ENCODE measurements at regions not wholly inside any gene's neighbourhood (a gene's known extent, or its start where the extent isn't known, plus 50 kb on each side); places are given as distances from the start of the nearest gene placed in this dataset.
A peak's percentile ranks its signal among the peaks of the same experiment; 100 is the strongest.

DNA sequence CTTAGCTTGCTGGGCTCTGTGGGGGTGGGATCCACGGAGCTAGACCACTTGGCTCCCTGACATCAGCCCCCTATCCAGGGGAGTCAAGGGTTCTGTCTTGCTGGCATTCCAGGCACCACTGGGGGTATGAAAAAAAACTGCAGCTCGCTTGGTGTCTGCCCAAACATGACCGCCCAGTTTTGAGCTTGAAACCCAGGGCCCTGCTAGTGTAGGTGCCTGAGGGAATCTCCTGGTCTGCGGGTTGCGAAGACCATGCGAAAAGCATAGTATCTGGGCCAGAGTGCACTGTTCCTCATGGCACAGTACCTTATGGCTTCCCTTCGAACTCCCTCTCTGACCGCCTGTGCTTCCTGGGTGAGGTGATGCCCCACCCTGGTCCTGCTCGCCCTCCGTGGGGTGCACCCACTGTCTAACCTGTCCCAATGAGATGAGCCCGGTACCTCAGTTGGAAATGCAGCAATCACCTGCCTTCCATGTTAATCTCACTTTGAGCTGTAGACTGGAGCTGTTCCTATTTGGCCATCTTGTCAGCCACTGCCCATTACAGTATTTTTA is 120.8 kb upstream of the TNFSF11 start:
- Histone ChIP-seq H3K18ac (ENCODE audit: extremely low read depth, low read length) (no peak overlapping the region), H3K14ac (ENCODE audit: insufficient read length) (no peak overlapping the region), H3K79me1 (ENCODE audit: low read depth, low read length) (no peaks in the 10 kb centered on the region), H4K5ac (ENCODE audit: insufficient read length, low read depth, low read length) (no peak overlapping the region), H2BK120ac (replicated peaks; ENCODE audit: low read depth, low read length) (no peak overlapping the region), H3K23ac (ENCODE audit: insufficient read length) (no peak overlapping the region), H4K8ac (ENCODE audit: extremely low read depth, insufficient read depth, low read length) (peak overlapping the region; percentile 65; the same call in 1 of the 2 replicates), H2BK12ac (ENCODE audit: low read depth, low read length) (no peak overlapping the region), H2BK20ac (ENCODE audit: low read length) (0 out of 2 replicates have a peak overlapping the region, but pooled peaks have one; percentile 55), H4K91ac (replicated peaks; ENCODE audit: insufficient read length, low read length) (no peak overlapping the region), H2AFZ (ENCODE audit: low read length) (no peak overlapping the region), H3K4me1 (replicated peaks in 1 of 4; ENCODE audit: control insufficient read depth in 3 of 4, insufficient read depth in 4 of 4, low read length in 3 of 4) (no peaks in the 10 kb centered on the region), H2AK5ac (ENCODE audit: low read depth, low read length) (no peak overlapping the region), H3K4me2 (ENCODE audit: insufficient read depth in 1 of 2, low read depth in 2 of 2, low read length in 2 of 2) (no peak overlapping the region), H2BK15ac (ENCODE audit: low read length) (no peak overlapping the region), H3K9me3 (ENCODE audit: insufficient read depth in 2 of 2, low read depth in 1 of 2, low read length in 1 of 2) (peaks cover 2 to 4% of the 10 kb centered on the region in 2 experiments; a peak in 1 of 4 replicates), H3K23me2 (ENCODE audit: low read depth, low read length) (no peaks in the 10 kb centered on the region), H3K4ac (replicated peaks; ENCODE audit: insufficient read length, low read depth, low read length) (no peak overlapping the region), H2BK5ac (ENCODE audit: low read depth, low read length) (no peak overlapping the region), H3K27me3 (replicated peaks in 1 of 4; ENCODE audit: control insufficient read depth in 3 of 4, extremely low read depth in 1 of 4, insufficient read depth in 3 of 4, low read length in 3 of 4) (no peaks in the 10 kb centered on the region), H3K27ac (ENCODE audit: low read depth, low read length) (no peak overlapping the region), H3K79me2 (ENCODE audit: control insufficient read depth in 1 of 2, insufficient read depth in 2 of 2, low read length in 2 of 2) (no peaks in the 10 kb centered on the region), H3K4me3 (ENCODE audit: extremely low read depth in 1 of 4, insufficient read depth in 2 of 4, low read depth in 3 of 4, low read length in 4 of 4) (no peak overlapping the region), H3K9ac (replicated peaks in 1 of 4; ENCODE audit: extremely low read depth in 1 of 4, low read depth in 3 of 4, low read length in 3 of 4) (no peak overlapping the region), H3K56ac (replicated peaks; ENCODE audit: insufficient read length, low read depth, low read length) (no peak overlapping the region), H3K36me3 (ENCODE audit: control insufficient read depth in 2 of 4, insufficient read depth in 4 of 4, low read length in 3 of 4) (no peaks in the 10 kb centered on the region), H4K20me1 (replicated peaks in 1 of 2; ENCODE audit: control insufficient read depth in 1 of 2, insufficient read depth in 2 of 2, low read length in 2 of 2) (no peaks in the 10 kb centered on the region)
- POLR2A ChIA-PET (ENCODE audit: partially characterized antibody) = no interaction called here
- WGBS, 2 experiments (ENCODE audit: extremely low coverage in 1 of 2, insufficient coverage in 1 of 2, insufficient read length in 1 of 2, insufficient replicate concordance in 2 of 2, low coverage in 1 of 2, low lambda C conversion rate in 2 of 2, missing lambda C conversion rate in 1 of 2) = 92% methylated on average over 11 of the region's 11 CpGs; no CpG with 5 or more reads in 1 of the 2 experiments
- no peak for DNase-seq (ENCODE audit: low read depth in 1 of 2, low spot score in 2 of 2)
- CTCF ChIA-PET (ENCODE audit: partially characterized antibody) = no interaction called here
- FAIRE-seq = no peak
- TF ChIP-seq SIRT6 (IDR thresholded peaks at IDR 0.05; ENCODE audit: low read length) = no peak
- no peak for TF ChIP-seq TAF7 (optimal IDR thresholded peaks at IDR 0.05; ENCODE audit: borderline replicate concordance, low read depth, low read length)
- no peak for TF ChIP-seq KDM1A (IDR thresholded peaks at IDR 0.05; ENCODE audit: borderline replicate concordance, low read length)
- no peak for TF ChIP-seq NRF1 (IDR thresholded peaks at IDR 0.05; ENCODE audit: low read depth, low read length)
- no peak for TF ChIP-seq EGR1 (IDR thresholded peaks at IDR 0.05; ENCODE audit: borderline replicate concordance, low read depth, low read length)
- TF ChIP-seq POLR2A (IDR thresholded peaks at IDR 0.05; ENCODE audit: control extremely low read depth in 1 of 2, low read depth in 2 of 2, low read length in 2 of 2) = no peak
- TF ChIP-seq MAFK (IDR thresholded peaks at IDR 0.05; ENCODE audit: low read depth, low read length) = no peak
- TF ChIP-seq, protein P1, sequence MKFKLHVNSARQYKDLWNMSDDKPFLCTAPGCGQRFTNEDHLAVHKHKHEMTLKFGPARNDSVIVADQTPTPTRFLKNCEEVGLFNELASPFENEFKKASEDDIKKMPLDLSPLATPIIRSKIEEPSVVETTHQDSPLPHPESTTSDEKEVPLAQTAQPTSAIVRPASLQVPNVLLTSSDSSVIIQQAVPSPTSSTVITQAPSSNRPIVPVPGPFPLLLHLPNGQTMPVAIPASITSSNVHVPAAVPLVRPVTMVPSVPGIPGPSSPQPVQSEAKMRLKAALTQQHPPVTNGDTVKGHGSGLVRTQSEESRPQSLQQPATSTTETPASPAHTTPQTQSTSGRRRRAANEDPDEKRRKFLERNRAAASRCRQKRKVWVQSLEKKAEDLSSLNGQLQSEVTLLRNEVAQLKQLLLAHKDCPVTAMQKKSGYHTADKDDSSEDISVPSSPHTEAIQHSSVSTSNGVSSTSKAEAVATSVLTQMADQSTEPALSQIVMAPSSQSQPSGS (IDR thresholded peaks at IDR 0.05; ENCODE audit: low read length) = no peak
- no peak for TF ChIP-seq HDAC2 (IDR thresholded peaks at IDR 0.05; ENCODE audit: borderline replicate concordance in 1 of 2, low read depth in 2 of 2, low read length in 2 of 2)

Measured in H1 (cell line).